ENCODE measurements at regions not wholly inside any gene's neighbourhood (a gene's known extent, or its start where the extent isn't known, plus 50 kb on each side); places are given as distances from the start of the nearest gene placed in this dataset.
"Not testable (repeated sequence)": the region's sequence is repeated elsewhere in the genome, so short reads cannot be mapped to it uniquely, and the experiment has no call there.

DNA sequence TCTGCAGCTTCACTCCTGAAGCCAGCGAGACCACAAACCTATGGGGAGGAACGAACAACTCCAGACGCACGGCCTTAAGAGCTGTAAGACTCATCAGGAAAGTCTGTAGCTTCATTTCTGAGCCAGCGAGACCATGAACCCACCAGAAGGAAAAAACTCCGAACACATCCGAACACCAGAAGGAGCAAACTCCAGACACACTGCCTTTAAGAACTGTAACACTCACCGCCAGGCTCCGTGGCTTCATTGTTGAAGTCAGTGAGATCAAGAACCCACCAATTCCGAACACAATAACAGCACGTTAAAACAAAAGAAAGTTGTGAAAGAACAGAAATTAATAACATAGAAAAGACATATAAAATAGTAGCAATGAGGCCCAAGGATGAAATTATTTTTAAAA is 300.5 kb upstream of the MDFIC2 start:
- no peak for DNase-seq
- H3K27me3 ChIP-seq, result no peaks in the 10 kb centered on the region
- H3K36me3 ChIP-seq, result no peaks in the 10 kb centered on the region
- H3K4me1 ChIP-seq, result no peaks in the 10 kb centered on the region
- no peak for TF ChIP-seq POLR2A (IDR thresholded peaks at IDR 0.05)
- TF ChIP-seq, protein P1, sequence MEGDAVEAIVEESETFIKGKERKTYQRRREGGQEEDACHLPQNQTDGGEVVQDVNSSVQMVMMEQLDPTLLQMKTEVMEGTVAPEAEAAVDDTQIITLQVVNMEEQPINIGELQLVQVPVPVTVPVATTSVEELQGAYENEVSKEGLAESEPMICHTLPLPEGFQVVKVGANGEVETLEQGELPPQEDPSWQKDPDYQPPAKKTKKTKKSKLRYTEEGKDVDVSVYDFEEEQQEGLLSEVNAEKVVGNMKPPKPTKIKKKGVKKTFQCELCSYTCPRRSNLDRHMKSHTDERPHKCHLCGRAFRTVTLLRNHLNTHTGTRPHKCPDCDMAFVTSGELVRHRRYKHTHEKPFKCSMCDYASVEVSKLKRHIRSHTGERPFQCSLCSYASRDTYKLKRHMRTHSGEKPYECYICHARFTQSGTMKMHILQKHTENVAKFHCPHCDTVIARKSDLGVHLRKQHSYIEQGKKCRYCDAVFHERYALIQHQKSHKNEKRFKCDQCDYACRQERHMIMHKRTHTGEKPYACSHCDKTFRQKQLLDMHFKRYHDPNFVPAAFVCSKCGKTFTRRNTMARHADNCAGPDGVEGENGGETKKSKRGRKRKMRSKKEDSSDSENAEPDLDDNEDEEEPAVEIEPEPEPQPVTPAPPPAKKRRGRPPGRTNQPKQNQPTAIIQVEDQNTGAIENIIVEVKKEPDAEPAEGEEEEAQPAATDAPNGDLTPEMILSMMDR (IDR thresholded peaks at IDR 0.05), result no peak
- TF ChIP-seq EP300 (IDR thresholded peaks at IDR 0.05), result no peak
- no peak for TF ChIP-seq POLR2AphosphoS5 (IDR thresholded peaks at IDR 0.05)
- 94 to 95% methylated on average over 11 of the region's 11 CpGs for WGBS, 2 donors
- H3K9me3 ChIP-seq, result no peaks in the 10 kb centered on the region
- no peak overlapping the region for H3K4me3 ChIP-seq
- no peak overlapping the region for H3K27ac ChIP-seq
- intact Hi-C loops (cut with DNase I), result no loop called here

DNA sequence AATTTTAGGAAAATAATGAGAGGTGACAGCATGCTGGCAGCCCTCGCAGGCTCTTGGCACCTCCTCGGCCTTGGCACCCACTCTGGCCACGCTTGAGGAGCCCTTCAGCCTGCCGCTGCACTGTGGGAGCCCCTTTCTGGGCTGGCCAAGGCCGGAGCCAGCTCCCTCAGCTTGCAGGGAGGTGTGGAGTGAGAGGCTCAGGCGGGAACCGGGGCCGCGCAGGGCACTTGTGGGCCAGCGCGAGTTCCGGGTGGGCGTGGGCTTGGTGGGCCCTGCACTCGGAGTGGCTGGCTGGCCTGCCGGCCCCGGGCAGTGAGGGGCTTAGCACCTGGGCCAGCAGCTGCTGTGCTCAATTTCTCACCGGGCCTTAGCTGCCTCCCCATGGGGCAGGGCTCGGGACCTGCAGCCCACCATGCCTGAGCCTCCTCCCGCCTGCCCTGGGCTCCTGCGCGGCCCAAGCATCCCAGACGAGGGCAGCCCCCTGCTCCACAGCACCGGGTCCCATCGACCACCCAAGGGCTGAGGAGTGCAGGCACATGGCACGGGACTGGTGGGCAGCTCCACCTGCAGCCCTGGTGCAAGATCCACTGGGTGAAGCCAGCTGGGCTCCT is 299.3 kb upstream of the MDFIC2 start:
- WGBS, 2 donors, result 96% methylated on average over 25 of the region's 25 CpGs
- H3K4me1 ChIP-seq; H3K27ac ChIP-seq; intact Hi-C loops (cut with DNase I); DNase-seq; H3K36me3 ChIP-seq; H3K9me3 ChIP-seq; H3K27me3 ChIP-seq; H3K4me3 ChIP-seq: not testable (repeated sequence)

DNA sequence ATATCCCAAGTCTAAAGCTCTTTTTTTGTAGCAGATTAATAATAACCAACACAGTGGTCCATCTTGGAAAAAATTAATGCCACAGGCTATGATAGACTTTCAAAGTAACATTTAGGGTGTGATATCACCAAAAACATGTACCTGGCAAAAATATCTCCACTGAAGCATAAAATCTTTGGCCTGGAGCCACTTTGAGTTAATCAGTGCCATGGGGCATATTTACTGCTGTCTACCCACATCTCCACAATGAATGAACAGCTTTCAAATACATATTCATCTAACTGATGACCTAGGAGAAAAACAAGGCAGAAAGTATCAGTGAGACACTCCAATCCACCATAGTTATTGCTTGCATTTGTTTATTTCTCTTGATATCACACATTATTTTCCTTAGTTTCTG is 296.0 kb upstream of the MDFIC2 start:
- DNase-seq, result no peak
- H3K27me3 ChIP-seq, result no peaks in the 10 kb centered on the region
- H3K4me3 ChIP-seq, result no peak overlapping the region
- H3K4me1 ChIP-seq, result peaks cover 0 to 7% (median 0%) of the 10 kb centered on the region in 4 donors
- no peaks in the 10 kb centered on the region for H3K36me3 ChIP-seq
- no peaks in the 10 kb centered on the region for H3K9me3 ChIP-seq
- no peak overlapping the region for H3K27ac ChIP-seq
- TF ChIP-seq, protein P1 (IDR thresholded peaks at IDR 0.05), result no peak
- no peak for TF ChIP-seq POLR2AphosphoS5 (IDR thresholded peaks at IDR 0.05)
- intact Hi-C loops (cut with DNase I), result no loop called here

DNA sequence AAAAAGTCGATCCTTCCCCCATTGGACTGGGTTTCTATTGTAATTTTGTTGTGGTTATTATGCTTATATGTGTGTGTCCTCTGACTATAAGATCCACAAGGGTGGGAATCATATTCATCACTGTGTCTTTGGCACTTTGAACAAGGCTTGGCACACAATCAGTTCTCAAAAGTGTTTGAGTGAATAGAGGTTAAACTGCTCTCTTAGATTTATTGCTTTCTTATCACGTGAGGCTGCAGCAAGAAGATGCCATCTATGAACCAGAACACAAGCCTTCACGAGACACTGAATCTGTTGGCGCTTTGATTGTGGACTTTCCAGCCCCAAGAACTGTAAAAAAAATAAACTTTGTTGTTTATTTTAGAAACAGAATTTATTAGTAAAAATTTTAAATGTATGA is 295.0 kb upstream of the MDFIC2 start:
- Histone ChIP-seq H3K4me3 (no peak overlapping the region), H3K27ac (no peak overlapping the region), H3K4me1 (peaks cover 0 to 7% (median 0%) of the 10 kb centered on the region in 4 donors), H3K27me3 (no peaks in the 10 kb centered on the region), H3K9me3 (no peaks in the 10 kb centered on the region), H3K36me3 (no peaks in the 10 kb centered on the region)
- 25 to 71% methylated on average over 4 of the region's 4 CpGs for WGBS, 2 donors
- intact Hi-C loops (cut with DNase I), result no loop called here
- TF ChIP-seq, protein P1 (IDR thresholded peaks at IDR 0.05), result no peak
- no peak for TF ChIP-seq POLR2AphosphoS5 (IDR thresholded peaks at IDR 0.05)
- TF ChIP-seq POLR2A (IDR thresholded peaks at IDR 0.05), result no peak
- TF ChIP-seq EP300 (IDR thresholded peaks at IDR 0.05), result no peak
- DNase-seq, result no peak

DNA sequence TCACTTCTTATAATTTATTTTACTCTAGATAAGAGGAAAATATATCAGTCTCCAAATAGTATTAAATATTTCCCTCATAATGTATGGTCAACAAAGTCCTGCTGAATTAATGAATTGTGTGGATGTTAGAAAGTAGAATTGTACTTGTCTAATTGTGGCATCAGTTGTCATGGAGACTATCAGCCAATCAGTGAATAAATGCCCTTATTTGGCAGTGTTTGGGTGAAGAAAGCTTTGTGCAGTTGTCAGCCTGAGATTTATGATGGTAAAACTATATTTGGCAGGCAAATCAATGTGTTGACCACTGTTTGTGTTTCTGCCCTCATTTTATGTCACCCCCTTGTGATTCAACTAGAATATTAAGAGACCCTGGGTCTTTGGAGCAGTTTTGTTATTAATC is 293.6 kb upstream of the MDFIC2 start:
- Histone ChIP-seq H3K4me1 (peaks cover 0 to 7% (median 0%) of the 10 kb centered on the region in 4 donors), H3K4me3 (no peak overlapping the region), H3K36me3 (no peaks in the 10 kb centered on the region), H3K9me3 (no peaks in the 10 kb centered on the region), H3K27me3 (no peaks in the 10 kb centered on the region), H3K27ac (no peak overlapping the region)
- no peak for DNase-seq
- intact Hi-C loops (cut with DNase I), result no loop called here
- TF ChIP-seq POLR2A (IDR thresholded peaks at IDR 0.05) (no peak), EP300 (IDR thresholded peaks at IDR 0.05) (no peak), POLR2AphosphoS5 (IDR thresholded peaks at IDR 0.05) (no peak)
- TF ChIP-seq, protein P1 (IDR thresholded peaks at IDR 0.05), result no peak

Measured in sigmoid colon (tissue), 6 donors.